Suppressor macrophage treated with lipopolysaccharide for 1 hour (primary cell): ENCODE measurements at regions not wholly inside any gene's neighbourhood (a gene's known extent, or its start where the extent isn't known, plus 50 kb on each side); places are given as distances from the start of the nearest gene placed in this dataset.
A peak's percentile ranks its signal among the peaks of the same experiment; 100 is the strongest.

Experiments used
- DNase-seq, 3 donors: peaks; one replicate each; pipeline ENCODE4 v3.0.0-alpha.2; 2020 to 2022

GRCh38 chr6:135655055-135655454 is 157.5 kb upstream of the AHI1 start:
- DNase-seq = no peak

- no peak for DNase-seq
Measured at GRCh38 chr6:135657207-135657606, 159.7 kb upstream of the AHI1 start.

- DNase-seq = no peak
Measured at GRCh38 chr6:135658481-135658880, 160.9 kb upstream of the AHI1 start.

- DNase-seq = no peak
Measured at GRCh38 chr6:135658916-135659315, 161.4 kb upstream of the AHI1 start.

- no peak for DNase-seq
Measured at GRCh38 chr6:135664527-135664926, 167.0 kb upstream of the AHI1 start.

- DNase-seq = no peak
Measured at GRCh38 chr6:135665935-135666334, 168.4 kb upstream of the AHI1 start.

- no peak for DNase-seq
Measured at GRCh38 chr6:135667691-135668455, 170.3 kb upstream of the AHI1 start.

- DNase-seq = no peak
Measured at GRCh38 chr6:135672256-135672655, 174.7 kb upstream of the AHI1 start.

- no peak for DNase-seq
Measured at GRCh38 chr6:135673501-135674309, 176.2 kb upstream of the AHI1 start.

GRCh38 chr6:135675026-135675425 is 176.5 kb upstream of the PDE7B start:
- DNase-seq = no peak

GRCh38 chr6:135675862-135676261 is 175.6 kb upstream of the PDE7B start:
- DNase-seq = peak; percentile 70 to 78 (median 73)

GRCh38 chr6:135680964-135681913 is 170.3 kb upstream of the PDE7B start:
- no peak for DNase-seq

GRCh38 chr6:135686784-135687301 is 164.7 kb upstream of the PDE7B start:
- peak; percentile 21 to 60 (median 57) for DNase-seq

GRCh38 chr6:135688476-135688875 is 163.0 kb upstream of the PDE7B start:
- peak; percentile 17 to 46 (median 36) for DNase-seq

- no peak for DNase-seq
Measured at GRCh38 chr6:135692426-135692825, 159.1 kb upstream of the PDE7B start.

- no peak for DNase-seq
Measured at GRCh38 chr6:135693811-135694370, 157.6 kb upstream of the PDE7B start.

GRCh38 chr6:135699705-135700104 is 151.8 kb upstream of the PDE7B start:
- DNase-seq = no peak

- no peak for DNase-seq
Measured at GRCh38 chr6:135701426-135701825, 150.1 kb upstream of the PDE7B start.

- DNase-seq = peak; percentile 46 to 57 (median 57)
Measured at GRCh38 chr6:135703007-135703406, 148.5 kb upstream of the PDE7B start.

GRCh38 chr6:135703621-135704020 is 147.9 kb upstream of the PDE7B start:
- DNase-seq = peak; percentile 69 to 74 (median 70)

- DNase-seq = no peak
Measured at GRCh38 chr6:135707426-135707825, 144.1 kb upstream of the PDE7B start.

- DNase-seq = no peak
Measured at GRCh38 chr6:135710042-135710441, 141.5 kb upstream of the PDE7B start.
